Activated CD8-positive, alpha-beta T cell treated with anti-CD3 and anti-CD28 coated beads for 36 hours (primary cell): ENCODE measurements at regions not wholly inside any gene's neighbourhood (a gene's known extent, or its start where the extent isn't known, plus 50 kb on each side); places are given as distances from the start of the nearest gene placed in this dataset.

Experiments
- ATAC-seq: fragments of 200-7000 bp; cut with Tn5 transposase; one replicate; pipeline ENCODE4 v1.10.0; 2021; ENCODE audit warnings: mild to moderate bottlenecking, moderate library complexity
- CTCF ChIA-PET: fragments of 350-600 bp; sonication (Branson Sonifier 250); formaldehyde crosslinking; loops from one replicate; lab custom pipeline; 2021; ENCODE audit warnings: antibody characterized with exemption; lab: Charles Lee
- POLR2A ChIA-PET: fragments of 350-600 bp; sonication (Branson Sonifier 250); formaldehyde crosslinking; loops from one replicate; lab custom pipeline; 2021; ENCODE audit warnings: antibody characterized with exemption; lab: Charles Lee
- DNase-seq: peaks from one replicate; pipeline ENCODE4 v3.0.0-alpha.2; 2020
- H3K27ac Mint-ChIP-seq: one replicate; pipeline ENCODE4 v1.8.0; 2021; ENCODE audit warnings: mild to moderate bottlenecking, mixed read lengths
- H3K27me3 Mint-ChIP-seq: one replicate; pipeline ENCODE4 v1.8.0; 2021; ENCODE audit warnings: mixed read lengths
- H3K36me3 Mint-ChIP-seq: one replicate; pipeline ENCODE4 v1.8.0; 2021; ENCODE audit warnings: low read depth, mixed read lengths
- H3K4me1 Mint-ChIP-seq: one replicate; pipeline ENCODE4 v1.8.0; 2021; ENCODE audit warnings: low read depth, mixed read lengths
- H3K4me3 Mint-ChIP-seq: one replicate; pipeline ENCODE4 v1.8.0; 2021; ENCODE audit warnings: mild to moderate bottlenecking, moderate library complexity, mixed read lengths
- H3K9me3 Mint-ChIP-seq: one replicate; pipeline ENCODE4 v1.8.0; 2021; ENCODE audit warnings: mixed read lengths
- intact Hi-C: fragments of 100-400 bp; cut with micrococcal nuclease; formaldehyde crosslinking; loops from one replicate; pipeline ENCODE4 v1.10.0; 2022
- TF ChIP-seq, protein P1 (sequence below): fragments of 200-600 bp; IDR thresholded peaks from one replicate; pipeline ENCODE4 v1.8.0; 2022; ENCODE audit warnings: antibody characterized with exemption, mild to moderate bottlenecking

DNA sequence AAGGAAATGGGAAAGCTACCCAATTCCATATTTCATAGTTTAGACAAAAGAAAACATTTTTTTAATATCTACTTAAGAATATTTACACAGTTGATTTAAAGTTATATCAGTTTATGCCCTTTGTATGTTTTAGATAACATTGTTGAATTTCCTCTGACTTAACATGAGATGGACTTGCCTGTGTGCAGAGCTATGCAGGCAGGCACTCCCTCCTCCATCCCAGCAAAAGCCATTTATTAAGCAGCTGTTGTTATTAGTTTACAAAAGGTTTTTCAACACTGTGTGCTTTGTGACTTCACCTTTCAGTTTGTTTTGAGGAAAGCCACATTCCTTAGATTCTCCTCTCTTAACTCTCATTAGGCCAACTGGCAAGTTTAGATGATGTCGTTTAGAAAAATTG is 337.5 kb upstream of the PDE3A start:
- DNase-seq = no peak
- intact Hi-C loops = no loop called here
- Mint-ChIP-seq H3K27me3 (no peaks in the 10 kb centered on the region), H3K4me1 (no peaks in the 10 kb centered on the region), H3K27ac (no peak overlapping the region), H3K36me3 (no peaks in the 10 kb centered on the region), H3K4me3 (no peak overlapping the region), H3K9me3 (no peaks in the 10 kb centered on the region)
- CTCF ChIA-PET = interaction anchor here (1.1 kb wide), 1 partner anchor 9 kb away, joined by 3 read pairs; no protein-coding TSS in a partner anchor
- no peak for ATAC-seq
- POLR2A ChIA-PET = no interaction called here
- TF ChIP-seq, protein P1, sequence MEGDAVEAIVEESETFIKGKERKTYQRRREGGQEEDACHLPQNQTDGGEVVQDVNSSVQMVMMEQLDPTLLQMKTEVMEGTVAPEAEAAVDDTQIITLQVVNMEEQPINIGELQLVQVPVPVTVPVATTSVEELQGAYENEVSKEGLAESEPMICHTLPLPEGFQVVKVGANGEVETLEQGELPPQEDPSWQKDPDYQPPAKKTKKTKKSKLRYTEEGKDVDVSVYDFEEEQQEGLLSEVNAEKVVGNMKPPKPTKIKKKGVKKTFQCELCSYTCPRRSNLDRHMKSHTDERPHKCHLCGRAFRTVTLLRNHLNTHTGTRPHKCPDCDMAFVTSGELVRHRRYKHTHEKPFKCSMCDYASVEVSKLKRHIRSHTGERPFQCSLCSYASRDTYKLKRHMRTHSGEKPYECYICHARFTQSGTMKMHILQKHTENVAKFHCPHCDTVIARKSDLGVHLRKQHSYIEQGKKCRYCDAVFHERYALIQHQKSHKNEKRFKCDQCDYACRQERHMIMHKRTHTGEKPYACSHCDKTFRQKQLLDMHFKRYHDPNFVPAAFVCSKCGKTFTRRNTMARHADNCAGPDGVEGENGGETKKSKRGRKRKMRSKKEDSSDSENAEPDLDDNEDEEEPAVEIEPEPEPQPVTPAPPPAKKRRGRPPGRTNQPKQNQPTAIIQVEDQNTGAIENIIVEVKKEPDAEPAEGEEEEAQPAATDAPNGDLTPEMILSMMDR = no peak

DNA sequence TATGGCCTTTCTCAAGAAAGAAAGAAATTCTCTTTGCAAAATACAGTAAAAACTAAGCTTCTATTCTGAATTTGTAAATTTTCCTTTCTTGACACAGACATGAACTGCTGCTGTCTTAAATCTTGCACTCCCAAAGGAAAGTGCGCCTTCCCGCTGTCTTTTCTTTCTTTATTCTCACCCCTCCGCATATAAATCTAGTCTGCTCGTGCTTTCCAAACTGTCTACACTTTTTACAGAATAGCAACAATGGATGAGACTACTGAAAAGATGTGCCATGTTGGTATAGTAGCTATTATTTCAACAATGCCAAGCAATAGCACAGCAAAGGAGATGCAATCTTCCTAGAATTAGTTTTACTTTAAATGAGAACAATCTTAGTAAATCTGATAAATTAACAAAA is 328.8 kb upstream of the PDE3A start:
- Mint-ChIP-seq H3K27me3 (peaks cover 2% of the 10 kb centered on the region), H3K9me3 (no peaks in the 10 kb centered on the region), H3K4me1 (no peaks in the 10 kb centered on the region), H3K27ac (no peak overlapping the region), H3K36me3 (no peaks in the 10 kb centered on the region), H3K4me3 (no peak overlapping the region)
- POLR2A ChIA-PET = no interaction called here
- intact Hi-C loops = no loop called here
- TF ChIP-seq, protein P1 = no peak
- no peak for ATAC-seq
- no peak for DNase-seq
- CTCF ChIA-PET = no interaction called here

DNA sequence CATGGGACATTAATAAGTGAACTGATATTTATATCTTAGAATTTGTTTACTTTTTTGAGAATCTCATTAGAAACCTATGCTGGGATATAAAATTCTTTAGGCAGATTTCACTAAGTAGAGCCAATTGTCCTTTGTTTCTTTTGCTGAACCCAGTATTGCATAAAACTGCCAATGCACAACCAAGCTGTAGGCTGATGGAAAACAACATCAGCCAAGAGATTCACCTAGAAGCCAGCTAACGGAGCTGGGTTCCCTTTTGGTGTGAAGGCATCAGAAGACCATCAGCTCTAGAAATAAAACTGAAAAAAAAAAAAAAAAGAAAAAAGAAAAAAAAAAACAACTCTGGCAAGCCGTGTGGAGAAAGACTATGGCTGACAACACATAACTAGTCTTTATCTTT is 328.2 kb upstream of the PDE3A start:
- ATAC-seq (no peak), DNase-seq (no peak)
- intact Hi-C loops = no loop called here
- TF ChIP-seq, protein P1 = no peak
- Mint-ChIP-seq H3K9me3 (no peaks in the 10 kb centered on the region), H3K4me3 (no peak overlapping the region), H3K27me3 (peaks cover 2% of the 10 kb centered on the region), H3K36me3 (no peaks in the 10 kb centered on the region), H3K4me1 (no peaks in the 10 kb centered on the region), H3K27ac (no peak overlapping the region)
- CTCF ChIA-PET = no interaction called here
- POLR2A ChIA-PET = no interaction called here

DNA sequence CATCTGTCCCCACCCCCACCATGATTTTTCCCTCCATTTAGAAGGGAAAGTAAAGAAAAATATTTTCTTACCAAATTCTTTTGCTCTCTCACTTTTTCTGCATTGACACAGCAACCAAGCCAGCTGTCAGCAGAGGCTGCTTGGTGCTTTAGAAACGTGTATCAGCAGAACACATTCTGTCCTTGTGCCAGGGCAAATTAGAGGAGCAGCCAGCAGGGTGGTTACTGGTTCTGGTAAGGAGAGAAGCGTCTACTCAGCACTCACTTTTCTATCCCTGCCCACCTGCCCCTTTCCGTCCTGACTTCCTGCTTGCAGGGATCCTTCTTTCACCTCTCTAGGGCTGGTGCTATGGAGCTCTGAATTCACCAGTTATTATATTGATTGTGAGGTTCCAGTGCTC is 327.5 kb upstream of the PDE3A start:
- ATAC-seq (no peak), DNase-seq (no peak)
- TF ChIP-seq, protein P1 = no peak
- ChIA-PET POLR2A (no interaction called here), CTCF (no interaction called here)
- Mint-ChIP-seq H3K4me3 (no peak overlapping the region), H3K36me3 (no peaks in the 10 kb centered on the region), H3K9me3 (no peaks in the 10 kb centered on the region), H3K4me1 (no peaks in the 10 kb centered on the region), H3K27ac (no peak overlapping the region), H3K27me3 (peaks cover 2% of the 10 kb centered on the region)
- intact Hi-C loops = no loop called here

DNA sequence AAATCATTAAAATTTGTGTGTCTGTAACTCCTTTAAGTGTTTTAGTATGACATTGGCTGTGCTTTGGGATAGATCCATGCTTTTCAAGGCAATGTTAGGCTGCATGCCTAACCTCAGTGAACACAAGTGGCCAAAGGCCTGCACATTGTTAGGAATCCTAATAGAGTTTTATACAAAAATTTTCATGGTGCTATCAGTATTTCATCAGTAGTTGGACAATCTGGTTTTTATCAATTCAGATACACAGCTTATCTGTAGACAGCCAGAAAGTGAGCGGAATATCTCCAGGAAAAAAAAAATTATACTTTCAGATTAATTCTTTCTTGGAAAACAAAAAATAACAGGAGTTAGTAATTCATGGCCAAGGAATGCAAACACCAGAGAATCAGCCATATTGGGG is 324.0 kb upstream of the PDE3A start:
- no peaks in the 10 kb centered on the region for H3K9me3 Mint-ChIP-seq
- ChIA-PET POLR2A (no interaction called here), CTCF (no interaction called here)
- intact Hi-C loops = no loop called here
- no peak overlapping the region for H3K4me3 Mint-ChIP-seq
- no peaks in the 10 kb centered on the region for H3K27me3 Mint-ChIP-seq
- H3K27ac Mint-ChIP-seq = no peak overlapping the region
- TF ChIP-seq, protein P1 = no peak
- ATAC-seq = no peak
- no peaks in the 10 kb centered on the region for H3K4me1 Mint-ChIP-seq
- no peaks in the 10 kb centered on the region for H3K36me3 Mint-ChIP-seq
- DNase-seq = no peak
